Spleen (tissue), 7 donors: ENCODE measurements at regions not wholly inside any gene's neighbourhood (a gene's known extent, or its start where the extent isn't known, plus 50 kb on each side); places are given as distances from the start of the nearest gene placed in this dataset.

Experiments
- POLR2A ChIP-seq, 3 donors: fragments of 450-650 bp; IDR thresholded peaks; one replicate each; pipeline ENCODE4 v1.5.1; 2017; ENCODE audit warnings: antibody characterized with exemption in 3 of 3, mild to moderate bottlenecking in 1 of 3
- TF ChIP-seq, protein P1 (sequence below), 11 experiments: fragments of 200-600 bp in 7 of 11; fragments of 450-650 bp in 4 of 11; sonication (generic) in 4 of 11; IDR thresholded peaks in 8 of 11; conservative IDR thresholded peaks in 3 of 11; 1 replicate in 7 of 11; 2 replicates in 4 of 11; pipeline versions ENCODE4 v1.4.0 to v1.8.0; 2016 to 2021; ENCODE audit warnings: antibody characterized with exemption in 11 of 11, inconsistent platforms in 4 of 11, mild to moderate bottlenecking in 1 of 11
- donor health status: DM: no; HTN: no; CAD: no; lungs with moderate emphysema.
- donor health status: DM: no; HTN: no; CAD: no.
- donor health status: DM: no; HTN: no; CAD: no.

DNA sequence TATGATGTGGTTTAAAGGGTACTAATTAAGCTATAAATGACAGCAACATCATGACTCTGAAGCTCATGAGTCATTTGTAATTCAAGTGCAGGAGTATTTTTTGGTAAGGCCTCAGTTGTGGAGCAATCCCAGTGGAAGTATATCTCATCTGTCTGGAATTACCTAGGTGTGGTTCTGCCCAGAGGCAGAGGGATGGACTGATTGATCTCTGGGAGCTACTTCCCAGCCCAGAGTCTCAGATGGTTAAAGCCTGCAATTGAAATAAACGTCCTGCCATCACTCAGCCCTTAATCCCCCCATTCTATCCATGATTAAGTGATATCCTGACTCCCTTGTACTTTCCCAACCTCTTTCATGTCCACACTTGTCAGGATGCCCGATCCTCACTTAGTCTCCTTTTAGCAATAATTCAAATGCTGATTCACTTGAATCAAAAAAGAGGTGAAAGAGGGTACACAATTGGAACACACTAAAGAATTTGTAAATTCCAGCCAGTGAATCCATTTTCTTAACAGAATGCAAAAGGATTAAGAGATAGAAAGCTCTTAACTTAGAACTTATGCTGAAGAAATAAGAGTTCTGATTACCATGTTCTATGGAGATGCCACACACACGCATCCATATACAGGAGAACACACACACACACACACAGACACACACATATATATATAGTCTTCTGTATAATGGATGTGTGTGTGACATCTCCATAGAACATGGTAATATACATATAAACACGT is 664.4 kb downstream of the NYAP2 start:
- no peak for TF ChIP-seq POLR2A (IDR thresholded peaks at IDR 0.05)
- TF ChIP-seq, protein P1, sequence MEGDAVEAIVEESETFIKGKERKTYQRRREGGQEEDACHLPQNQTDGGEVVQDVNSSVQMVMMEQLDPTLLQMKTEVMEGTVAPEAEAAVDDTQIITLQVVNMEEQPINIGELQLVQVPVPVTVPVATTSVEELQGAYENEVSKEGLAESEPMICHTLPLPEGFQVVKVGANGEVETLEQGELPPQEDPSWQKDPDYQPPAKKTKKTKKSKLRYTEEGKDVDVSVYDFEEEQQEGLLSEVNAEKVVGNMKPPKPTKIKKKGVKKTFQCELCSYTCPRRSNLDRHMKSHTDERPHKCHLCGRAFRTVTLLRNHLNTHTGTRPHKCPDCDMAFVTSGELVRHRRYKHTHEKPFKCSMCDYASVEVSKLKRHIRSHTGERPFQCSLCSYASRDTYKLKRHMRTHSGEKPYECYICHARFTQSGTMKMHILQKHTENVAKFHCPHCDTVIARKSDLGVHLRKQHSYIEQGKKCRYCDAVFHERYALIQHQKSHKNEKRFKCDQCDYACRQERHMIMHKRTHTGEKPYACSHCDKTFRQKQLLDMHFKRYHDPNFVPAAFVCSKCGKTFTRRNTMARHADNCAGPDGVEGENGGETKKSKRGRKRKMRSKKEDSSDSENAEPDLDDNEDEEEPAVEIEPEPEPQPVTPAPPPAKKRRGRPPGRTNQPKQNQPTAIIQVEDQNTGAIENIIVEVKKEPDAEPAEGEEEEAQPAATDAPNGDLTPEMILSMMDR (IDR thresholded peaks at IDR 0.05 in 8 of 11, conservative IDR thresholded peaks at IDR 0.05 in 3 of 11) = no peak
